ENCODE measurements at regions not wholly inside any gene's neighbourhood (a gene's known extent, or its start where the extent isn't known, plus 50 kb on each side); places are given as distances from the start of the nearest gene placed in this dataset.

- intact Hi-C loops (cut with DNase I): no loop called here
- no peak overlapping the region for H3K4me3 ChIP-seq
- H3K4me1 ChIP-seq (replicated peaks in 1 of 2): no peaks in the 10 kb centered on the region
- no peak overlapping the region for H3K27ac ChIP-seq
- WGBS, 4 donors: 68 to 73% (median 71%) methylated on average over 3 of the region's 3 CpGs
- TF ChIP-seq, protein P1, sequence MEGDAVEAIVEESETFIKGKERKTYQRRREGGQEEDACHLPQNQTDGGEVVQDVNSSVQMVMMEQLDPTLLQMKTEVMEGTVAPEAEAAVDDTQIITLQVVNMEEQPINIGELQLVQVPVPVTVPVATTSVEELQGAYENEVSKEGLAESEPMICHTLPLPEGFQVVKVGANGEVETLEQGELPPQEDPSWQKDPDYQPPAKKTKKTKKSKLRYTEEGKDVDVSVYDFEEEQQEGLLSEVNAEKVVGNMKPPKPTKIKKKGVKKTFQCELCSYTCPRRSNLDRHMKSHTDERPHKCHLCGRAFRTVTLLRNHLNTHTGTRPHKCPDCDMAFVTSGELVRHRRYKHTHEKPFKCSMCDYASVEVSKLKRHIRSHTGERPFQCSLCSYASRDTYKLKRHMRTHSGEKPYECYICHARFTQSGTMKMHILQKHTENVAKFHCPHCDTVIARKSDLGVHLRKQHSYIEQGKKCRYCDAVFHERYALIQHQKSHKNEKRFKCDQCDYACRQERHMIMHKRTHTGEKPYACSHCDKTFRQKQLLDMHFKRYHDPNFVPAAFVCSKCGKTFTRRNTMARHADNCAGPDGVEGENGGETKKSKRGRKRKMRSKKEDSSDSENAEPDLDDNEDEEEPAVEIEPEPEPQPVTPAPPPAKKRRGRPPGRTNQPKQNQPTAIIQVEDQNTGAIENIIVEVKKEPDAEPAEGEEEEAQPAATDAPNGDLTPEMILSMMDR (IDR thresholded peaks at IDR 0.05): no peak
- TF ChIP-seq POLR2A (IDR thresholded peaks at IDR 0.05): no peak
- no peaks in the 10 kb centered on the region for H3K36me3 ChIP-seq (replicated peaks in 1 of 2)
- no peak for DNase-seq
- H3K9me3 ChIP-seq (replicated peaks in 1 of 3): no peaks in the 10 kb centered on the region
- no peaks in the 10 kb centered on the region for H3K27me3 ChIP-seq
These were observed 762.8 kb downstream of the FAM181B start for GRCh38 chr11:81970886-81971285.

DNA sequence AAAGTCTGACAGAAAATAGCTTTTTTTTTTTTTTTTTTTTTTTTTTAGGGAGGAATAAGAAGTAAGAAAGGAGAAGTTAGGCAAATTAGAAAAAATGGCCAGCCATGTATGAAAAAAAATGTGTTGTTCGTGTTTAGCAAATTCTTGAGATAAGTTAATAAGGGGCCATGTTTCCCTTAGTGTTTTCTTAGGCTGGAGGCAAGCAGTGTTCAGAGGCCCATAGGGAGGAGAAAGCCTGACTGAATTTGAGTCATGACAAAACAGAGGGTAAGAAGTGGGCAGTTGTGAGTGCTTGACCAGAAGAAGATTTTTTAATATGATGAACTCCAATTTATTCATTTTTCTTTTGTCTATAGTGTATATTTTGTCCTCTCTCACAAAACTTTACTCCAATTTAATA is 766.4 kb downstream of the FAM181B start:
- Histone ChIP-seq H3K4me3 (no peak overlapping the region), H3K36me3 (replicated peaks in 1 of 2) (no peaks in the 10 kb centered on the region), H3K9me3 (replicated peaks in 1 of 3) (no peaks in the 10 kb centered on the region), H3K27ac (no peak overlapping the region), H3K27me3 (no peaks in the 10 kb centered on the region), H3K4me1 (replicated peaks in 1 of 2) (no peaks in the 10 kb centered on the region)
- DNase-seq: no peak
- 61 to 79% (median 65%) methylated on average over 1 of the region's 1 CpG for WGBS, 4 donors
- intact Hi-C loops (cut with DNase I): no loop called here
- TF ChIP-seq, protein P1 (IDR thresholded peaks at IDR 0.05): no peak
- TF ChIP-seq POLR2A (IDR thresholded peaks at IDR 0.05): no peak

- no peak for TF ChIP-seq POLR2A (IDR thresholded peaks at IDR 0.05)
- TF ChIP-seq, protein P1 (IDR thresholded peaks at IDR 0.05): no peak
- Histone ChIP-seq H3K27ac (no peak overlapping the region), H3K36me3 (replicated peaks in 1 of 2) (no peaks in the 10 kb centered on the region), H3K9me3 (replicated peaks in 1 of 3) (no peaks in the 10 kb centered on the region), H3K4me3 (no peak overlapping the region), H3K27me3 (no peaks in the 10 kb centered on the region), H3K4me1 (replicated peaks in 1 of 2) (no peaks in the 10 kb centered on the region)
- DNase-seq: no peak
- intact Hi-C loops (cut with DNase I): no loop called here
- WGBS, 4 donors: 68 to 74% (median 72%) methylated on average over 3 of the region's 3 CpGs
These were observed 767.3 kb downstream of the FAM181B start for GRCh38 chr11:81966340-81966739.

DNA sequence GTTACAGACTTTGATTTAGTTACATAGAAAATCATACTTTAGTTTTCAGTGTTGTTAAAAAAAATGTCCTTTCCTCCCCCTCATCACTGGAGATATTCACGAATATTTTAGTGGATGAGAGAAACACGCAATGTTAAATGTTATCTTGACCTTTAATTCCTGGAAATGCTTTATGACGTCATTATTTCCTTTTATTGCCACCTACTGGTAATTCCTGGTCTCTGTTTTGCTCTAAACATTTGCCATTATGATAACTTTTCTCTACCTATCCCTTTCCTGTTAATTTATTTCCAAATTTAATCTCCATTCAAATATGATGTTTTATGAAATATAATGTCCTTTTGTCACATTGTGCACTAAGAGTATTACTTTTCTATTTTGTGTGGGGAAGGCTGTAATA is 770.6 kb downstream of the FAM181B start:
- 5 to 10% (median 6%) methylated on average over 3 of the region's 3 CpGs for WGBS, 4 donors
- no peak for DNase-seq
- intact Hi-C loops (cut with DNase I): no loop called here
- TF ChIP-seq POLR2A (IDR thresholded peaks at IDR 0.05): no peak
- TF ChIP-seq, protein P1 (IDR thresholded peaks at IDR 0.05): peak in 3 of 6 experiments; percentile 19 to 51 (median 33)
- Histone ChIP-seq H3K9me3 (replicated peaks in 1 of 3) (no peaks in the 10 kb centered on the region), H3K4me1 (replicated peaks in 1 of 2) (no peaks in the 10 kb centered on the region), H3K27me3 (no peaks in the 10 kb centered on the region), H3K36me3 (replicated peaks in 1 of 2) (no peaks in the 10 kb centered on the region), H3K4me3 (no peak overlapping the region), H3K27ac (no peak overlapping the region)

All from adrenal gland (tissue), 9 donors.